ENCODE measurements at regions not wholly inside any gene's neighbourhood (a gene's known extent, or its start where the extent isn't known, plus 50 kb on each side); places are given as distances from the start of the nearest gene placed in this dataset.

DNA sequence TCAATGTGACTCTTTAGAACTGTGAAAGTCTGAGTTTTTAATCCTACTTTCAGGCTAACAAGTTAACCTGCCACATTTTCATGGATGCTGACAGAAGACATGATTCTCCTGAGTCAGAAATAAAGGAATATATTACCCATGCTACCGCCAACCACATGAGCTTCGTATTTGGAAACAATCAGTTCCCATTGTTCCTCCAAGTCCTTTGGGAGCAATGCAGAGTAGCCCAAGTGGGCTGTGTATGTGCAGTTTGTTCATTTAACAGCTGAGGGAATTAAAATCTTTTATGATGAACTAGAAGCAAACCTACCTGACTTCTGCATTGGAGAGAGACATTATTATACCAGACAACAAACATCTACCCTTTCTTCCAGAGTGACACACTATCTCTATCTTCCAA is 169.3 kb upstream of the BET1 start:
- Histone ChIP-seq H3K9ac (ENCODE audit: insufficient read length) (no peak overlapping the region), H3K27ac (no peak overlapping the region), H3K36me3 (ENCODE audit: insufficient read depth, low read length) (no peaks in the 10 kb centered on the region), H3K9me3 (ENCODE audit: low read depth, low read length) (no peaks in the 10 kb centered on the region), H3K4me3 (no peak overlapping the region)
- DNase-seq (ENCODE audit: low read depth, low spot score): no peak
- no peak for TF ChIP-seq FOXP2 (optimal IDR thresholded peaks at IDR 0.05; ENCODE audit: control extremely low read depth, extremely low read length, insufficient read depth)
- no peak for TF ChIP-seq POLR2AphosphoS5 (IDR thresholded peaks at IDR 0.05; ENCODE audit: borderline replicate concordance, low read depth, low read length)
- TF ChIP-seq EZH2 (IDR thresholded peaks at IDR 0.05): no peak

- no peak overlapping the region for H3K9ac ChIP-seq (ENCODE audit: insufficient read length)
- no peaks in the 10 kb centered on the region for H3K36me3 ChIP-seq (ENCODE audit: insufficient read depth, low read length)
- no peak for TF ChIP-seq POLR2AphosphoS5 (IDR thresholded peaks at IDR 0.05; ENCODE audit: borderline replicate concordance, low read depth, low read length)
- TF ChIP-seq FOXP2 (optimal IDR thresholded peaks at IDR 0.05; ENCODE audit: control extremely low read depth, extremely low read length, insufficient read depth): no peak
- TF ChIP-seq EZH2 (IDR thresholded peaks at IDR 0.05): no peak
- H3K27ac ChIP-seq: no peak overlapping the region
- H3K4me3 ChIP-seq: no peak overlapping the region
- H3K9me3 ChIP-seq (ENCODE audit: low read depth, low read length): no peaks in the 10 kb centered on the region
- DNase-seq (ENCODE audit: low read depth, low spot score): no peak
Observed at GRCh38 chr7:94174375-94174774, 170.2 kb upstream of the BET1 start.

DNA sequence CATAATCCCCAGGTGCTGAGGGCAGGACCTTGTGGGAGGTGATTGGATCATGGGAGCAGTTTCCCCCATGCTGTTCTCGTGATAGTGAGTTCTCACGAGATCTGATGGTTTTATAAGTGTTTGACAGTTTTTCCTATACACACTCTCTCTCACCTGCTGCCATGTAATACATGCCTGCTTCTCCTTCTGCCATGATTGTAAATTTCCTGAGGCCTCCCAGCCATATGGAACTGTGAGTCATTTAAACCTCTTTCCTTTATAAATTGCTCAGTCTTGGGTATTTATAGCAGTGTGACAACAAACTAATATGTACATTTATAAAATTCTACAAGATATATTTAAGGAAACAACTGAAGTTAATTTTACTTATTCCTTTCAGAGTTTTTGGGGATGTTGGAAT is 170.8 kb upstream of the BET1 start:
- TF ChIP-seq FOXP2 (optimal IDR thresholded peaks at IDR 0.05; ENCODE audit: control extremely low read depth, extremely low read length, insufficient read depth) (no peak), POLR2AphosphoS5 (IDR thresholded peaks at IDR 0.05; ENCODE audit: borderline replicate concordance, low read depth, low read length) (no peak), EZH2 (IDR thresholded peaks at IDR 0.05) (no peak)
- Histone ChIP-seq H3K9ac (ENCODE audit: insufficient read length) (no peak overlapping the region), H3K36me3 (ENCODE audit: insufficient read depth, low read length) (no peaks in the 10 kb centered on the region), H3K9me3 (ENCODE audit: low read depth, low read length) (no peaks in the 10 kb centered on the region), H3K4me3 (no peak overlapping the region), H3K27ac (no peak overlapping the region)
- no peak for DNase-seq (ENCODE audit: low read depth, low spot score)

DNA sequence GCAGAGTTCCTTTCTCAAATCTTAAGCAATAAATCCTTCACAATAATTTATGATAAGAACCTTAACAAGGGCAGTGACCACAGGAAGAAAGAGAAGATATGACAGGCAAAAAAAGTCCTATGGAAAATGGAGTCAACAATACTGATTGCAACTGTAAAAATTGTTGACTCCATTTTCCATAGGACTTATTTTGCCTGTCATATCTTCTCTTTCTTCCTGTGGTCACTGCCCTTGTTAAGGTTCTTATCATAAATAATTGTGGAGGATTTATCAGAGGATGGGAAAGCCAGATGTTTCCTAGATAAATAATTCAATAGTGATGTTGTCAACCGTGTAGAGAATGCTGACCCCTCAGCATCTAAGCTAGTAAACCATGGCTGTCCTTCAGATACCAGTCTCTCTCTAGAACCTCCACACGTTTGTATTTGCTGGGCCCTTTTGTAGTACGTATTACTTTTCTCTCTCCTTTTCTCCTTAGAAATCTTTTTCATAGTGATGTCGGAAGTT is 172.6 kb upstream of the BET1 start:
- TF ChIP-seq EZH2 (IDR thresholded peaks at IDR 0.05) (no peak), FOXP2 (optimal IDR thresholded peaks at IDR 0.05; ENCODE audit: control extremely low read depth, extremely low read length, insufficient read depth) (no peak), POLR2AphosphoS5 (IDR thresholded peaks at IDR 0.05; ENCODE audit: borderline replicate concordance, low read depth, low read length) (no peak)

DNA sequence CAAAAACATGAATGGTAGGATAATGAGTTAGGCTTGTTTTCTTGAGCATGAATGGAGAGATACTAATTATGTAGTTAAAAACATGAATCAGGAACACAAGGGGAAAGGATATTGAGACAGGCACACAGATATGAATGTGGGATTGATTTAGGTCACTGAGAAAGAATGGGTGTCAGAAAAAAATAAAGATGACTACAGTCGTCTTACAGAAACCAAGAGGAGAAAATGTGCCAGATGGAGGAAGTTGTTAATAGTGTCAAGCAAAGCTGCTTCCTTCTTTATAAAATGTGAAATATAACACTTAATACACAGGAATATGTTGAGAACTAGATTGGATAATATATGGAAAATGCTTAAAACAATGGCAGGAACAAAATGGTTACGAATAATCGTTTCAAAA is 173.3 kb upstream of the BET1 start:
- Histone ChIP-seq H3K4me3 (no peak overlapping the region), H3K9ac (ENCODE audit: insufficient read length) (no peak overlapping the region), H3K36me3 (ENCODE audit: insufficient read depth, low read length) (no peaks in the 10 kb centered on the region)

More for the DNA sequence above, 172.6 kb upstream of the BET1 start:
- Histone ChIP-seq H3K36me3 (ENCODE audit: insufficient read depth, low read length) (no peaks in the 10 kb centered on the region), H3K9ac (ENCODE audit: insufficient read length) (no peak overlapping the region), H3K9me3 (ENCODE audit: low read depth, low read length) (no peaks in the 10 kb centered on the region), H3K27ac (no peak overlapping the region), H3K4me3 (no peak overlapping the region)
- DNase-seq (ENCODE audit: low read depth, low spot score): no peak

DNA sequence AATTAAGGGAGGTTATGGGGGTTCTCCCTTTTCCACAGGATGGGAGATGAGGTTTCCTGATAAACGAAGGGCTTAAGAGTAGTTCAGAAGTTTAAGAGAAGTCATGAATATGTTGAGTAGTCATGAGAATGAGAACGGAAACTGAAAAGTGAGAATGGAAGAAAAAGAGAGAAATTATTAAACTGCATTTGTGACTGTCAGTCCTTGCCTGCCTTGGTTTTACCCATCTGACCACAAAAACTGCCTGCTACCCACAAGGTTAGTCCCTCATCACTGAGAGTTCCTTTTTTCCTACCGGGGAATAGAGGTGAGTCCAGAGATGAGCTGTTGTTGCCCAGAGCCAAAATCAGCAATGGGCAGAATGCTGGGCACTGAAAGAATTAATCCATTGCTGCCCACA is 174.1 kb upstream of the BET1 start:
- DNase-seq (ENCODE audit: low read depth, low spot score): no peak
- Histone ChIP-seq H3K9ac (ENCODE audit: insufficient read length) (no peak overlapping the region), H3K36me3 (ENCODE audit: insufficient read depth, low read length) (no peaks in the 10 kb centered on the region), H3K9me3 (ENCODE audit: low read depth, low read length) (no peaks in the 10 kb centered on the region), H3K4me3 (no peak overlapping the region), H3K27ac (no peak overlapping the region)
- TF ChIP-seq POLR2AphosphoS5 (IDR thresholded peaks at IDR 0.05; ENCODE audit: borderline replicate concordance, low read depth, low read length) (no peak), EZH2 (IDR thresholded peaks at IDR 0.05) (no peak), FOXP2 (optimal IDR thresholded peaks at IDR 0.05; ENCODE audit: control extremely low read depth, extremely low read length, insufficient read depth) (no peak)

More for the DNA sequence above, 173.3 kb upstream of the BET1 start:
- TF ChIP-seq POLR2AphosphoS5 (IDR thresholded peaks at IDR 0.05; ENCODE audit: borderline replicate concordance, low read depth, low read length) (no peak), FOXP2 (optimal IDR thresholded peaks at IDR 0.05; ENCODE audit: control extremely low read depth, extremely low read length, insufficient read depth) (no peak), EZH2 (IDR thresholded peaks at IDR 0.05) (no peak)
- no peak overlapping the region for H3K27ac ChIP-seq
- no peaks in the 10 kb centered on the region for H3K9me3 ChIP-seq (ENCODE audit: low read depth, low read length)
- DNase-seq (ENCODE audit: low read depth, low spot score): no peak

- H3K27ac ChIP-seq: no peak overlapping the region
- DNase-seq (ENCODE audit: low read depth, low spot score): no peak
- no peaks in the 10 kb centered on the region for H3K9me3 ChIP-seq (ENCODE audit: low read depth, low read length)
- TF ChIP-seq EZH2 (IDR thresholded peaks at IDR 0.05): no peak
- no peak for TF ChIP-seq FOXP2 (optimal IDR thresholded peaks at IDR 0.05; ENCODE audit: control extremely low read depth, extremely low read length, insufficient read depth)
- no peak for TF ChIP-seq POLR2AphosphoS5 (IDR thresholded peaks at IDR 0.05; ENCODE audit: borderline replicate concordance, low read depth, low read length)
- H3K36me3 ChIP-seq (ENCODE audit: insufficient read depth, low read length): no peaks in the 10 kb centered on the region
- no peak overlapping the region for H3K9ac ChIP-seq (ENCODE audit: insufficient read length)
- no peak overlapping the region for H3K4me3 ChIP-seq
Observed at GRCh38 chr7:94179466-94179865, 175.3 kb upstream of the BET1 start.

- Histone ChIP-seq H3K9ac (ENCODE audit: insufficient read length) (no peak overlapping the region), H3K36me3 (ENCODE audit: insufficient read depth, low read length) (no peaks in the 10 kb centered on the region), H3K9me3 (ENCODE audit: low read depth, low read length) (no peaks in the 10 kb centered on the region), H3K27ac (no peak overlapping the region), H3K4me3 (no peak overlapping the region)
- no peak for DNase-seq (ENCODE audit: low read depth, low spot score)
- TF ChIP-seq POLR2AphosphoS5 (IDR thresholded peaks at IDR 0.05; ENCODE audit: borderline replicate concordance, low read depth, low read length) (no peak), EZH2 (IDR thresholded peaks at IDR 0.05) (no peak), FOXP2 (optimal IDR thresholded peaks at IDR 0.05; ENCODE audit: control extremely low read depth, extremely low read length, insufficient read depth) (no peak)
Observed at GRCh38 chr7:94182066-94182465, 177.9 kb upstream of the BET1 start.

DNA sequence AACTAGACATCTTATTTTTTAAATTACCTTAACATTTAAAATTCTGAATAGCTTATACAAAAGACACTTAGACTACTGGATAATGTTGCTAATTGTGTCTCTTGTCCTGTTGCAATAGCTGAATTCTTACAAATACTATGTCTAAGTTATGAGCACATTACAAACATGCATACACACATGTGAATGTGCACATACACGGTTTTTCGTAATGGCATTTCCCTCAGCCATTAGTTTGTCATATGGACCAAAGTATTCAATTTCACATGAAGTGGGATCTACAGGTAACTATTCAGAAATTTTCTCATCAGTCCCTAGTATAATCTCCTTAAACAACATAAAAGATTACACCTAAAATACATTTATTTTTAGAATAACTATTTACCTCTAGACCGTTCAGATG is 178.6 kb upstream of the BET1 start:
- TF ChIP-seq EZH2 (IDR thresholded peaks at IDR 0.05) (no peak), FOXP2 (optimal IDR thresholded peaks at IDR 0.05; ENCODE audit: control extremely low read depth, extremely low read length, insufficient read depth) (no peak), POLR2AphosphoS5 (IDR thresholded peaks at IDR 0.05; ENCODE audit: borderline replicate concordance, low read depth, low read length) (no peak)
- Histone ChIP-seq H3K27ac (peak overlapping the region; percentile 91), H3K9ac (ENCODE audit: insufficient read length) (no peak overlapping the region), H3K9me3 (ENCODE audit: low read depth, low read length) (no peaks in the 10 kb centered on the region), H3K4me3 (no peak overlapping the region), H3K36me3 (ENCODE audit: insufficient read depth, low read length) (no peaks in the 10 kb centered on the region)
- DNase-seq (ENCODE audit: low read depth, low spot score): no peak

Data from SK-N-MC (cell line).